ENCODE measurements at regions not wholly inside any gene's neighbourhood (a gene's known extent, or its start where the extent isn't known, plus 50 kb on each side); places are given as distances from the start of the nearest gene placed in this dataset.

- H3K4me3 ChIP-seq (replicated peaks in 1 of 4; ENCODE audit: control extremely low read depth in 1 of 4, insufficient read depth in 1 of 4, low read depth in 3 of 4, low read length in 4 of 4) = no peak overlapping the region
Measured at GRCh38 chr18:29248805-29249204, 1071.9 kb upstream of the CDH2 start.

GRCh38 chr18:29241199-29241598 is 1064.3 kb upstream of the CDH2 start:
- H3K9me3 ChIP-seq (ENCODE audit: control insufficient read depth, insufficient read depth, low read depth, low read length) = no peaks in the 10 kb centered on the region
- H3K79me2 ChIP-seq (ENCODE audit: control insufficient read depth, insufficient read depth, low read length) = no peaks in the 10 kb centered on the region
- H2AFZ ChIP-seq (ENCODE audit: low read length) = no peak overlapping the region
- H3K4me3 ChIP-seq (replicated peaks in 1 of 4; ENCODE audit: control extremely low read depth in 1 of 4, insufficient read depth in 1 of 4, low read depth in 3 of 4, low read length in 4 of 4) = no peak overlapping the region
- TF ChIP-seq CTCF (conservative IDR thresholded peaks at IDR 0.05 in 1 of 2, IDR thresholded peaks at IDR 0.05 in 1 of 2; ENCODE audit: low read depth in 1 of 2, low read length in 2 of 2) (no peak), EZH2 (IDR thresholded peaks at IDR 0.05; ENCODE audit: low read length, missing control alignments) (no peak)
- H3K9ac ChIP-seq (ENCODE audit: insufficient read depth, low read length) = no peak overlapping the region
- no peaks in the 10 kb centered on the region for H3K4me1 ChIP-seq (ENCODE audit: control insufficient read depth, extremely low read depth, insufficient read depth, low read length)
- no peak overlapping the region for H3K4me2 ChIP-seq (ENCODE audit: extremely low read depth, insufficient read depth, low read length)
- H4K20me1 ChIP-seq (ENCODE audit: control insufficient read depth, extremely low read depth, insufficient read depth, low read length) = no peaks in the 10 kb centered on the region
- H3K27me3 ChIP-seq (ENCODE audit: control insufficient read depth, insufficient read depth, low read length) = no peaks in the 10 kb centered on the region
- no peaks in the 10 kb centered on the region for H3K36me3 ChIP-seq (ENCODE audit: control insufficient read depth, insufficient read depth, low read length)
- DNase-seq (ENCODE audit: low read depth in 2 of 2) = no peak
- H3K27ac ChIP-seq (ENCODE audit: insufficient read depth, low read length) = no peak overlapping the region

More at GRCh38 chr18:29248805-29249204, 1071.9 kb upstream of the CDH2 start:
- DNase-seq (ENCODE audit: low read depth in 2 of 2) = no peak
- Histone ChIP-seq H3K27ac (ENCODE audit: insufficient read depth, low read length) (no peak overlapping the region), H2AFZ (ENCODE audit: low read length) (no peak overlapping the region), H3K27me3 (ENCODE audit: control insufficient read depth, insufficient read depth, low read length) (no peaks in the 10 kb centered on the region), H3K9me3 (ENCODE audit: control insufficient read depth, insufficient read depth, low read depth, low read length) (no peaks in the 10 kb centered on the region), H4K20me1 (ENCODE audit: control insufficient read depth, extremely low read depth, insufficient read depth, low read length) (no peaks in the 10 kb centered on the region), H3K4me1 (ENCODE audit: control insufficient read depth, extremely low read depth, insufficient read depth, low read length) (no peaks in the 10 kb centered on the region), H3K36me3 (ENCODE audit: control insufficient read depth, insufficient read depth, low read length) (no peaks in the 10 kb centered on the region), H3K79me2 (ENCODE audit: control insufficient read depth, insufficient read depth, low read length) (no peaks in the 10 kb centered on the region), H3K9ac (ENCODE audit: insufficient read depth, low read length) (no peak overlapping the region), H3K4me2 (ENCODE audit: extremely low read depth, insufficient read depth, low read length) (no peak overlapping the region)
- no peak for TF ChIP-seq CTCF (conservative IDR thresholded peaks at IDR 0.05 in 1 of 2, IDR thresholded peaks at IDR 0.05 in 1 of 2; ENCODE audit: low read depth in 1 of 2, low read length in 2 of 2)
- TF ChIP-seq EZH2 (IDR thresholded peaks at IDR 0.05; ENCODE audit: low read length, missing control alignments) = no peak

- no peaks in the 10 kb centered on the region for H3K27me3 ChIP-seq (ENCODE audit: control insufficient read depth, insufficient read depth, low read length)
- TF ChIP-seq EZH2 (IDR thresholded peaks at IDR 0.05; ENCODE audit: low read length, missing control alignments) (no peak), CTCF (conservative IDR thresholded peaks at IDR 0.05 in 1 of 2, IDR thresholded peaks at IDR 0.05 in 1 of 2; ENCODE audit: low read depth in 1 of 2, low read length in 2 of 2) (no peak)
Measured at GRCh38 chr18:29234751-29235150, 1057.8 kb upstream of the CDH2 start.

More at GRCh38 chr18:29234751-29235150, 1057.8 kb upstream of the CDH2 start:
- no peaks in the 10 kb centered on the region for H3K9me3 ChIP-seq (ENCODE audit: control insufficient read depth, insufficient read depth, low read depth, low read length)
- no peaks in the 10 kb centered on the region for H3K36me3 ChIP-seq (ENCODE audit: control insufficient read depth, insufficient read depth, low read length)
- no peak overlapping the region for H3K27ac ChIP-seq (ENCODE audit: insufficient read depth, low read length)
- no peak overlapping the region for H3K9ac ChIP-seq (ENCODE audit: insufficient read depth, low read length)
- H3K4me2 ChIP-seq (ENCODE audit: extremely low read depth, insufficient read depth, low read length) = no peak overlapping the region
- H3K79me2 ChIP-seq (ENCODE audit: control insufficient read depth, insufficient read depth, low read length) = no peaks in the 10 kb centered on the region
- no peak for DNase-seq (ENCODE audit: low read depth in 2 of 2)
- no peak overlapping the region for H2AFZ ChIP-seq (ENCODE audit: low read length)
- H3K4me1 ChIP-seq (ENCODE audit: control insufficient read depth, extremely low read depth, insufficient read depth, low read length) = no peaks in the 10 kb centered on the region
- no peaks in the 10 kb centered on the region for H4K20me1 ChIP-seq (ENCODE audit: control insufficient read depth, extremely low read depth, insufficient read depth, low read length)
- no peak overlapping the region for H3K4me3 ChIP-seq (replicated peaks in 1 of 4; ENCODE audit: control extremely low read depth in 1 of 4, insufficient read depth in 1 of 4, low read depth in 3 of 4, low read length in 4 of 4)

Measured in fibroblast of lung (primary cell).